ENCODE measurements at regions not wholly inside any gene's neighbourhood (a gene's known extent, or its start where the extent isn't known, plus 50 kb on each side); places are given as distances from the start of the nearest gene placed in this dataset.

GRCh38 chr18:75157851-75158250 lies 51.1 kb downstream of the PTGR3 start:
- 93% methylated on average over 8 of the region's 12 CpGs; no CpG with 5 or more reads in 1 of the 2 experiments for WGBS, 2 experiments (ENCODE audit: extremely low coverage in 2 of 2, insufficient read length in 1 of 2)
- H2BK5ac ChIP-seq (ENCODE audit: low read depth, low read length, poor library complexity, severe bottlenecking) = no peak overlapping the region
- H3K56ac ChIP-seq (ENCODE audit: extremely low read depth, insufficient read depth, low read length) = no peak overlapping the region
- H3K4me1 ChIP-seq (ENCODE audit: control insufficient read depth, insufficient read depth, low read length) = peaks cover 1% of the 10 kb centered on the region; the same call in 1 of the 2 replicates
- H3K4me3 ChIP-seq (ENCODE audit: insufficient read depth, low read depth, low read length) = no peak overlapping the region
- H3K79me1 ChIP-seq (ENCODE audit: low read depth in 1 of 2, low read length in 2 of 2) = no peaks in the 10 kb centered on the region
- no peak overlapping the region for H2AK9ac ChIP-seq (replicated peaks; ENCODE audit: low read depth, low read length, poor library complexity)
- no peak overlapping the region for H2BK15ac ChIP-seq (ENCODE audit: low read depth, low read length)
- BruUV-seq (replicated peaks) = no TSS peak
- no peak overlapping the region for H2AK5ac ChIP-seq (ENCODE audit: low read depth, low read length)
- no peak overlapping the region for H3K4ac ChIP-seq (ENCODE audit: low read depth, low read length)
- in situ Hi-C loops (cut with MboI; ENCODE audit: low sequenced_read_pairs) = no loop called here
- H3K9me3 ChIP-seq (ENCODE audit: control insufficient read depth, insufficient read depth, low read length) = peaks cover 10% of the 10 kb centered on the region
- no peak overlapping the region for H2BK20ac ChIP-seq (ENCODE audit: low read depth, low read length)
- H2AFZ ChIP-seq (replicated peaks; ENCODE audit: low read length, poor library complexity) = no peak overlapping the region
- no peak overlapping the region for H3K27ac ChIP-seq (ENCODE audit: insufficient read depth, low read length)
- peaks cover 2% of the 10 kb centered on the region; the same call in 1 of the 2 replicates for H3K9me1 ChIP-seq (ENCODE audit: insufficient read depth, low read length)
- H4K91ac ChIP-seq (ENCODE audit: insufficient read depth, low read depth, low read length) = no peak overlapping the region
- no peak overlapping the region for H3K9ac ChIP-seq (ENCODE audit: low read depth, low read length)
- DNase-seq (no peak), ATAC-seq (ENCODE audit: low read depth) (no peak)
- ChIA-PET POLR2A (ENCODE audit: unreplicated experiment) (no interaction called here), CTCF (interaction anchor here (0.6 to 1.0 kb wide), 2 partner anchors 10 to 116 kb away, joined by 3 read pairs; no protein-coding TSS in a partner anchor)
- H2BK120ac ChIP-seq (ENCODE audit: low read depth, low read length) = no peak overlapping the region
- peaks cover 11% of the 10 kb centered on the region for H3K27me3 ChIP-seq (ENCODE audit: control insufficient read depth, insufficient read depth, low read length)
- H3K4me2 ChIP-seq (ENCODE audit: low read depth, low read length) = no peak overlapping the region
- H4K20me1 ChIP-seq (ENCODE audit: insufficient read depth, low read length) = no peaks in the 10 kb centered on the region
- no peak overlapping the region for H3K23ac ChIP-seq (ENCODE audit: low read depth, low read length)
- no peak overlapping the region for H3K14ac ChIP-seq (replicated peaks; ENCODE audit: low read depth, low read length)
- H3K36me3 ChIP-seq (ENCODE audit: control insufficient read depth, insufficient read depth, low read length) = no peaks in the 10 kb centered on the region
- intact Hi-C loops (cut with micrococcal nuclease) = no loop called here
- TF ChIP-seq RAD21 (IDR thresholded peaks at IDR 0.05; ENCODE audit: low read length) (no peak), RCOR1 (IDR thresholded peaks at IDR 0.05; ENCODE audit: insufficient replicate concordance, low read length) (no peak), NFE2L2 (IDR thresholded peaks at IDR 0.05; ENCODE audit: low read depth, low read length) (no peak), SMC3 (IDR thresholded peaks at IDR 0.05; ENCODE audit: low read depth, low read length) (no peak), MAFK (IDR thresholded peaks at IDR 0.05; ENCODE audit: low read depth, low read length) (no peak), FOS (IDR thresholded peaks at IDR 0.05; ENCODE audit: low read depth, low read length) (no peak), ELK1 (IDR thresholded peaks at IDR 0.05; ENCODE audit: borderline replicate concordance, low read depth, low read length) (no peak), RFX5 (IDR thresholded peaks at IDR 0.05; ENCODE audit: low read depth, low read length) (no peak), CEBPB (IDR thresholded peaks at IDR 0.05; ENCODE audit: low read depth, low read length) (no peak), MAZ (IDR thresholded peaks at IDR 0.05; ENCODE audit: borderline replicate concordance, low read depth, low read length) (no peak), BHLHE40 (IDR thresholded peaks at IDR 0.05; ENCODE audit: low read depth, low read length) (no peak), MXI1 (IDR thresholded peaks at IDR 0.05; ENCODE audit: borderline replicate concordance, low read depth, low read length) (no peak), POLR2A (IDR thresholded peaks at IDR 0.05; ENCODE audit: low read depth, low read length) (no peak), CTCF (conservative IDR thresholded peaks at IDR 0.05; ENCODE audit: low read depth, low read length) (no peak), CHD1 (IDR thresholded peaks at IDR 0.05; ENCODE audit: low read depth, low read length) (no peak)
- TF ChIP-seq, protein P1, sequence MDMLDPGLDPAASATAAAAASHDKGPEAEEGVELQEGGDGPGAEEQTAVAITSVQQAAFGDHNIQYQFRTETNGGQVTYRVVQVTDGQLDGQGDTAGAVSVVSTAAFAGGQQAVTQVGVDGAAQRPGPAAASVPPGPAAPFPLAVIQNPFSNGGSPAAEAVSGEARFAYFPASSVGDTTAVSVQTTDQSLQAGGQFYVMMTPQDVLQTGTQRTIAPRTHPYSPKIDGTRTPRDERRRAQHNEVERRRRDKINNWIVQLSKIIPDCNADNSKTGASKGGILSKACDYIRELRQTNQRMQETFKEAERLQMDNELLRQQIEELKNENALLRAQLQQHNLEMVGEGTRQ (IDR thresholded peaks at IDR 0.05; ENCODE audit: low read depth, low read length) = no peak
- dilution Hi-C loops (cut with HindIII; ENCODE audit: low sequenced_read_pairs, unreplicated experiment) = no loop called here
- no peak overlapping the region for H4K5ac ChIP-seq (ENCODE audit: low read depth, low read length)
- no peak overlapping the region for H4K8ac ChIP-seq (ENCODE audit: low read depth in 2 of 2, low read length in 2 of 2)
- H3K18ac ChIP-seq (ENCODE audit: low read depth, low read length) = no peak overlapping the region

Measured in IMR-90 (cell line).